Mesendoderm (in vitro differentiated cells): ENCODE measurements at regions not wholly inside any gene's neighbourhood (a gene's known extent, or its start where the extent isn't known, plus 50 kb on each side); places are given as distances from the start of the nearest gene placed in this dataset.

ENCODE experiments used
- DNase-seq: peaks from one replicate; pipeline ENCODE4 v3.0.0; 2013
- H2AK5ac ChIP-seq: 2 replicates; pipeline ENCODE4 v1.6.1; 2013; ENCODE audit warnings: low read length, inconsistent platforms
- H2BK120ac ChIP-seq: 2 replicates; pipeline ENCODE4 v1.6.1; 2013; ENCODE audit warnings: low read depth, mild to moderate bottlenecking, low read length, moderate library complexity, mixed read lengths
- H2BK15ac ChIP-seq: replicated peaks from 2 replicates; pipeline ENCODE4 v1.6.1; 2013; ENCODE audit warnings: low read depth, mild to moderate bottlenecking, moderate library complexity
- H2BK5ac ChIP-seq: 2 replicates; pipeline ENCODE4 v1.6.1; 2013; ENCODE audit warnings: low read length, inconsistent platforms
- H3K18ac ChIP-seq: 2 replicates; pipeline ENCODE4 v1.6.1; 2013; ENCODE audit warnings: mild to moderate bottlenecking, low read length, mixed read lengths
- H3K23ac ChIP-seq: one replicate; pipeline ENCODE4 v1.6.1; 2013; ENCODE audit warnings: low read length
- H3K27ac ChIP-seq: 2 replicates; pipeline ENCODE4 v1.5.1; 2013; ENCODE audit warnings: low read depth, mild to moderate bottlenecking, inconsistent platforms, low read length, moderate library complexity
- H3K27me3 ChIP-seq: 2 replicates; pipeline ENCODE4 v1.6.1; 2013; ENCODE audit warnings: low read length, control low read depth, mild to moderate bottlenecking, inconsistent platforms; ENCODE audit not compliant: insufficient read depth, poor library complexity
- H3K36me3 ChIP-seq: 2 replicates; pipeline ENCODE4 v1.6.1; 2013; ENCODE audit warnings: low read length, inconsistent platforms; ENCODE audit not compliant: control insufficient read depth, insufficient read depth
- H3K4ac ChIP-seq: one replicate; pipeline ENCODE4 v1.6.1; 2013; ENCODE audit warnings: low read depth, mild to moderate bottlenecking, low read length, moderate library complexity
- H3K4me1 ChIP-seq: 2 replicates; pipeline ENCODE4 v1.6.1; 2013; ENCODE audit warnings: low read depth, low read length, inconsistent platforms; ENCODE audit not compliant: control insufficient read depth
- H3K4me2 ChIP-seq: 2 replicates; pipeline ENCODE4 v1.6.1; 2013; ENCODE audit warnings: low read length
- H3K4me3 ChIP-seq: 2 replicates; pipeline ENCODE4 v1.5.1; 2013; ENCODE audit warnings: mild to moderate bottlenecking, low read length
- H3K56ac ChIP-seq: one replicate; pipeline ENCODE4 v1.6.1; 2013; ENCODE audit warnings: low read length
- H3K79me1 ChIP-seq: 2 replicates; pipeline ENCODE4 v1.6.1; 2013; ENCODE audit warnings: low read length, inconsistent platforms
- H3K79me2 ChIP-seq: 2 replicates; pipeline ENCODE4 v1.6.1; 2013; ENCODE audit warnings: mild to moderate bottlenecking, low read length; ENCODE audit not compliant: control insufficient read depth, insufficient read depth
- H3K9ac ChIP-seq: 2 replicates; pipeline ENCODE4 v1.6.1; 2013; ENCODE audit warnings: low read length, inconsistent platforms
- H4K5ac ChIP-seq: one replicate; pipeline ENCODE4 v1.6.1; 2013; ENCODE audit warnings: low read length
- H4K8ac ChIP-seq: one replicate; pipeline ENCODE4 v1.6.1; 2013; ENCODE audit warnings: low read depth, mild to moderate bottlenecking, control low read depth, low read length, moderate library complexity
- WGBS: extraction: QIAGEN DNeasy Blood & Tissue Kit; methylation state at CpG from one replicate; pipeline ENCODE4 v1.1.7; 2013; ENCODE audit warnings: low lambda C conversion rate, missing lambda C conversion rate; ENCODE audit not compliant: insufficient coverage; ENCODE audit errors: extremely low coverage; 5-methylcytosine and 5-hydroxymethylcytosine counted together

- Histone ChIP-seq H3K23ac (no peak overlapping the region), H3K4ac (no peak overlapping the region), H3K4me3 (no peak overlapping the region), H4K5ac (no peak overlapping the region), H3K36me3 (no peaks in the 10 kb centered on the region), H3K9ac (no peak overlapping the region), H2BK120ac (no peak overlapping the region), H3K18ac (no peak overlapping the region), H3K27ac (no peak overlapping the region), H2BK5ac (no peak overlapping the region), H4K8ac (no peak overlapping the region), H3K4me1 (no peaks in the 10 kb centered on the region), H2BK15ac (no peak overlapping the region), H3K56ac (no peak overlapping the region), H3K79me1 (no peaks in the 10 kb centered on the region), H3K4me2 (no peak overlapping the region), H3K79me2 (no peaks in the 10 kb centered on the region), H3K27me3 (no peaks in the 10 kb centered on the region), H2AK5ac (no peak overlapping the region)
- DNase-seq, result no peak
These were observed 121.0 kb upstream of the LOC128125822 start for GRCh38 chr6:63451238-63451637.

GRCh38 chr6:63452125-63452524, 120.2 kb upstream of the LOC128125822 start:
- Histone ChIP-seq H3K4me2 (no peak overlapping the region), H3K18ac (no peak overlapping the region), H3K4ac (no peak overlapping the region), H3K4me3 (no peak overlapping the region), H2BK120ac (no peak overlapping the region), H2BK15ac (no peak overlapping the region), H3K79me2 (no peaks in the 10 kb centered on the region), H3K27ac (no peak overlapping the region), H3K27me3 (no peaks in the 10 kb centered on the region), H4K5ac (no peak overlapping the region), H3K79me1 (no peaks in the 10 kb centered on the region), H3K4me1 (no peaks in the 10 kb centered on the region), H3K9ac (no peak overlapping the region), H3K23ac (no peak overlapping the region), H2AK5ac (no peak overlapping the region), H3K56ac (no peak overlapping the region), H2BK5ac (no peak overlapping the region), H3K36me3 (no peaks in the 10 kb centered on the region), H4K8ac (no peak overlapping the region)
- DNase-seq, result no peak
- no CpG with 5 or more reads among the region's 4 CpGs for WGBS

GRCh38 chr6:63456734-63457133, 115.5 kb upstream of the LOC128125822 start:
- Histone ChIP-seq H3K27me3 (no peaks in the 10 kb centered on the region), H3K9ac (no peak overlapping the region), H3K4ac (no peak overlapping the region), H3K23ac (no peak overlapping the region), H3K4me3 (no peak overlapping the region), H3K4me1 (no peaks in the 10 kb centered on the region), H3K79me1 (no peaks in the 10 kb centered on the region), H3K18ac (no peak overlapping the region), H3K36me3 (no peaks in the 10 kb centered on the region), H2AK5ac (no peak overlapping the region), H3K79me2 (no peaks in the 10 kb centered on the region), H2BK15ac (no peak overlapping the region), H4K8ac (no peak overlapping the region), H2BK120ac (no peak overlapping the region), H3K27ac (no peak overlapping the region), H2BK5ac (no peak overlapping the region), H3K56ac (no peak overlapping the region), H3K4me2 (no peak overlapping the region), H4K5ac (no peak overlapping the region)
- DNase-seq, result no peak

- H3K56ac ChIP-seq, result no peak overlapping the region
- H2BK120ac ChIP-seq, result no peak overlapping the region
- no peaks in the 10 kb centered on the region for H3K27me3 ChIP-seq
- H3K4me2 ChIP-seq, result no peak overlapping the region
- no peak overlapping the region for H3K4me3 ChIP-seq
- no peak overlapping the region for H2AK5ac ChIP-seq
- no peak overlapping the region for H2BK5ac ChIP-seq
- H2BK15ac ChIP-seq, result no peak overlapping the region
- no peaks in the 10 kb centered on the region for H3K4me1 ChIP-seq
- H4K5ac ChIP-seq, result no peak overlapping the region
- no peak overlapping the region for H4K8ac ChIP-seq
- no peaks in the 10 kb centered on the region for H3K79me2 ChIP-seq
- H3K23ac ChIP-seq, result no peak overlapping the region
- no peaks in the 10 kb centered on the region for H3K36me3 ChIP-seq
- H3K4ac ChIP-seq, result no peak overlapping the region
- H3K9ac ChIP-seq, result no peak overlapping the region
- DNase-seq, result no peak
- H3K18ac ChIP-seq, result no peak overlapping the region
- no peak overlapping the region for H3K27ac ChIP-seq
- H3K79me1 ChIP-seq, result no peaks in the 10 kb centered on the region
- WGBS, result no CpG with 5 or more reads among the region's 6 CpGs
These were observed 113.7 kb upstream of the LOC128125822 start for GRCh38 chr6:63458480-63459115.

GRCh38 chr6:63459814-63460213, 112.5 kb upstream of the LOC128125822 start:
- Histone ChIP-seq H3K9ac (no peak overlapping the region), H3K4ac (no peak overlapping the region), H4K8ac (no peak overlapping the region), H3K4me1 (no peaks in the 10 kb centered on the region), H3K56ac (no peak overlapping the region), H2AK5ac (no peak overlapping the region), H2BK5ac (no peak overlapping the region), H2BK120ac (no peak overlapping the region), H3K4me3 (no peak overlapping the region), H3K23ac (no peak overlapping the region), H3K18ac (no peak overlapping the region), H3K27ac (no peak overlapping the region), H3K36me3 (no peaks in the 10 kb centered on the region), H4K5ac (no peak overlapping the region), H2BK15ac (no peak overlapping the region), H3K27me3 (no peaks in the 10 kb centered on the region), H3K79me2 (no peaks in the 10 kb centered on the region), H3K4me2 (no peak overlapping the region), H3K79me1 (no peaks in the 10 kb centered on the region)
- no peak for DNase-seq
- WGBS, result no CpG with 5 or more reads among the region's 5 CpGs

- Histone ChIP-seq H3K4me1 (no peaks in the 10 kb centered on the region), H3K23ac (no peak overlapping the region), H3K4me3 (no peak overlapping the region), H3K18ac (no peak overlapping the region), H3K79me1 (no peaks in the 10 kb centered on the region), H4K5ac (no peak overlapping the region), H3K56ac (no peak overlapping the region), H3K4ac (no peak overlapping the region), H3K27ac (no peak overlapping the region), H2BK15ac (no peak overlapping the region), H2BK120ac (no peak overlapping the region), H2AK5ac (no peak overlapping the region), H4K8ac (no peak overlapping the region), H3K27me3 (no peaks in the 10 kb centered on the region), H3K9ac (no peak overlapping the region), H3K79me2 (no peaks in the 10 kb centered on the region), H3K4me2 (no peak overlapping the region), H3K36me3 (no peaks in the 10 kb centered on the region), H2BK5ac (no peak overlapping the region)
- no peak for DNase-seq
- WGBS, result no CpG with 5 or more reads among the region's 10 CpGs
These were observed 111.3 kb upstream of the LOC128125822 start for GRCh38 chr6:63460971-63461370.
